ENCODE measurements at regions not wholly inside any gene's neighbourhood (a gene's known extent, or its start where the extent isn't known, plus 50 kb on each side); places are given as distances from the start of the nearest gene placed in this dataset.

- Histone ChIP-seq H3K9ac (ENCODE audit: low read depth, low read length) (no peak overlapping the region), H3K4me1 (ENCODE audit: insufficient read depth, low read length) (no peaks in the 10 kb centered on the region), H3K36me3 (ENCODE audit: insufficient read depth, low read length) (no peaks in the 10 kb centered on the region), H3K9me3 (ENCODE audit: control insufficient read depth, insufficient read depth, low read length) (peaks cover 20% of the 10 kb centered on the region; the same call in 1 of the 2 replicates)
Observed at GRCh38 chr2:215850380-215850779, 163.0 kb downstream of the MREG start.

GRCh38 chr2:215849771-215850170 is 163.6 kb downstream of the MREG start:
- no peaks in the 10 kb centered on the region for H3K4me1 ChIP-seq (ENCODE audit: insufficient read depth, low read length)
- no peak overlapping the region for H3K9ac ChIP-seq (ENCODE audit: low read depth, low read length)
- no peaks in the 10 kb centered on the region for H3K36me3 ChIP-seq (ENCODE audit: insufficient read depth, low read length)
- peaks cover 16% of the 10 kb centered on the region; the same call in 1 of the 2 replicates for H3K9me3 ChIP-seq (ENCODE audit: control insufficient read depth, insufficient read depth, low read length)

GRCh38 chr2:215848698-215849097 is 164.7 kb downstream of the MREG start:
- Histone ChIP-seq H3K4me1 (ENCODE audit: insufficient read depth, low read length) (no peaks in the 10 kb centered on the region), H3K36me3 (ENCODE audit: insufficient read depth, low read length) (no peaks in the 10 kb centered on the region), H3K9me3 (ENCODE audit: control insufficient read depth, insufficient read depth, low read length) (peaks cover 7% of the 10 kb centered on the region; the same call in 1 of the 2 replicates), H3K9ac (ENCODE audit: low read depth, low read length) (no peak overlapping the region)

GRCh38 chr2:215848146-215848545 is 165.2 kb downstream of the MREG start:
- Histone ChIP-seq H3K4me1 (ENCODE audit: insufficient read depth, low read length) (no peaks in the 10 kb centered on the region), H3K9me3 (ENCODE audit: control insufficient read depth, insufficient read depth, low read length) (peaks cover 5% of the 10 kb centered on the region; the same call in 1 of the 2 replicates), H3K9ac (ENCODE audit: low read depth, low read length) (no peak overlapping the region)

GRCh38 chr2:215847718-215848117 is 165.6 kb downstream of the MREG start:
- Histone ChIP-seq H3K4me1 (ENCODE audit: insufficient read depth, low read length) (no peaks in the 10 kb centered on the region), H3K9me3 (ENCODE audit: control insufficient read depth, insufficient read depth, low read length) (peaks cover under 1% of the 10 kb centered on the region; the same call in 1 of the 2 replicates), H3K36me3 (ENCODE audit: insufficient read depth, low read length) (no peaks in the 10 kb centered on the region), H3K9ac (ENCODE audit: low read depth, low read length) (no peak overlapping the region)

More at GRCh38 chr2:215848146-215848545, 165.2 kb downstream of the MREG start:
- no peaks in the 10 kb centered on the region for H3K36me3 ChIP-seq (ENCODE audit: insufficient read depth, low read length)

- no peak overlapping the region for H3K9ac ChIP-seq (ENCODE audit: low read depth, low read length)
- H3K36me3 ChIP-seq (ENCODE audit: insufficient read depth, low read length) = no peaks in the 10 kb centered on the region
- H3K9me3 ChIP-seq (ENCODE audit: control insufficient read depth, insufficient read depth, low read length) = no peaks in the 10 kb centered on the region
- no peaks in the 10 kb centered on the region for H3K4me1 ChIP-seq (ENCODE audit: insufficient read depth, low read length)
Observed at GRCh38 chr2:215847056-215847455, 166.3 kb downstream of the MREG start.

- no peaks in the 10 kb centered on the region for H3K4me1 ChIP-seq (ENCODE audit: insufficient read depth, low read length)
- H3K9me3 ChIP-seq (ENCODE audit: control insufficient read depth, insufficient read depth, low read length) = no peaks in the 10 kb centered on the region
- no peak overlapping the region for H3K9ac ChIP-seq (ENCODE audit: low read depth, low read length)
- H3K36me3 ChIP-seq (ENCODE audit: insufficient read depth, low read length) = no peaks in the 10 kb centered on the region
Observed at GRCh38 chr2:215845839-215846586, 167.3 kb downstream of the MREG start.

GRCh38 chr2:215843579-215843978 is 169.8 kb downstream of the MREG start:
- H3K9ac ChIP-seq (ENCODE audit: low read depth, low read length) = no peak overlapping the region
- H3K4me1 ChIP-seq (ENCODE audit: insufficient read depth, low read length) = no peaks in the 10 kb centered on the region
- no peaks in the 10 kb centered on the region for H3K9me3 ChIP-seq (ENCODE audit: control insufficient read depth, insufficient read depth, low read length)
- no peaks in the 10 kb centered on the region for H3K36me3 ChIP-seq (ENCODE audit: insufficient read depth, low read length)

GRCh38 chr2:215841175-215841816 is 172.1 kb downstream of the MREG start:
- no peak overlapping the region for H3K9ac ChIP-seq (ENCODE audit: low read depth, low read length)
- no peaks in the 10 kb centered on the region for H3K4me1 ChIP-seq (ENCODE audit: insufficient read depth, low read length)
- no peaks in the 10 kb centered on the region for H3K9me3 ChIP-seq (ENCODE audit: control insufficient read depth, insufficient read depth, low read length)
- no peaks in the 10 kb centered on the region for H3K36me3 ChIP-seq (ENCODE audit: insufficient read depth, low read length)

- Histone ChIP-seq H3K4me1 (ENCODE audit: insufficient read depth, low read length) (no peaks in the 10 kb centered on the region), H3K9ac (ENCODE audit: low read depth, low read length) (no peak overlapping the region), H3K36me3 (ENCODE audit: insufficient read depth, low read length) (no peaks in the 10 kb centered on the region), H3K9me3 (ENCODE audit: control insufficient read depth, insufficient read depth, low read length) (no peaks in the 10 kb centered on the region)
Observed at GRCh38 chr2:215839816-215840215, 173.5 kb downstream of the MREG start.

- Histone ChIP-seq H3K9ac (ENCODE audit: low read depth, low read length) (no peak overlapping the region), H3K9me3 (ENCODE audit: control insufficient read depth, insufficient read depth, low read length) (no peaks in the 10 kb centered on the region), H3K36me3 (ENCODE audit: insufficient read depth, low read length) (no peaks in the 10 kb centered on the region), H3K4me1 (ENCODE audit: insufficient read depth, low read length) (peaks cover under 1% of the 10 kb centered on the region; the same call in 1 of the 2 replicates)
Observed at GRCh38 chr2:215839309-215839708, 174.0 kb downstream of the MREG start.

- Histone ChIP-seq H3K4me1 (ENCODE audit: insufficient read depth, low read length) (peaks cover 8% of the 10 kb centered on the region), H3K9ac (ENCODE audit: low read depth, low read length) (no peak overlapping the region), H3K36me3 (ENCODE audit: insufficient read depth, low read length) (no peaks in the 10 kb centered on the region), H3K9me3 (ENCODE audit: control insufficient read depth, insufficient read depth, low read length) (no peaks in the 10 kb centered on the region)
Observed at GRCh38 chr2:215836881-215837280, 176.5 kb downstream of the MREG start.

GRCh38 chr2:215835657-215836056 is 177.7 kb downstream of the MREG start:
- no peaks in the 10 kb centered on the region for H3K36me3 ChIP-seq (ENCODE audit: insufficient read depth, low read length)
- peaks cover 8% of the 10 kb centered on the region for H3K4me1 ChIP-seq (ENCODE audit: insufficient read depth, low read length)

GRCh38 chr2:215835231-215835630 is 178.1 kb downstream of the MREG start:
- Histone ChIP-seq H3K4me1 (ENCODE audit: insufficient read depth, low read length) (peaks cover 8% of the 10 kb centered on the region), H3K9ac (ENCODE audit: low read depth, low read length) (no peak overlapping the region), H3K9me3 (ENCODE audit: control insufficient read depth, insufficient read depth, low read length) (no peaks in the 10 kb centered on the region), H3K36me3 (ENCODE audit: insufficient read depth, low read length) (no peaks in the 10 kb centered on the region)

More at GRCh38 chr2:215835657-215836056, 177.7 kb downstream of the MREG start:
- Histone ChIP-seq H3K9me3 (ENCODE audit: control insufficient read depth, insufficient read depth, low read length) (no peaks in the 10 kb centered on the region), H3K9ac (ENCODE audit: low read depth, low read length) (no peak overlapping the region)

Measured in ES-I3 (cell line).